ENCODE measurements at regions not wholly inside any gene's neighbourhood (a gene's known extent, or its start where the extent isn't known, plus 50 kb on each side); places are given as distances from the start of the nearest gene placed in this dataset.

DNA sequence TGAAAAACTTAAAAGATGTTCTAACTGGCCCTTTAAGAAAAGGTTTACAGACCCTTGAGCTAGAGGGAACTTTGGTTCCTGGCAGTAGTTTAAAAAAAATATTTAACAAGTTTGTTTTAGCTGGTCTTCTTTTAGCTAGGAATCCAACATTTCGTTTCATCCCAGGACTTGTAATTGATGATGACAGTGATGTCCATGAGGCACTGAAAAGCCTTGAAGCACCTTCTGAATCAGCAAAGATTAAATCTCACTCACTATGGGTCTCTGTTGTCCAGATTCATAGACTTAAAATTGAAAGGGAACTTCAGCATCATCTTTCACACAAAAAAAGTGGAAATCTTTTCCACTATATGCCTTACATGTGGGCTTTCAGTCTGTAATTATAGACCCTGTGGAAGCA is 102.9 kb upstream of the ETAA1 start:
- Mint-ChIP-seq H3K27ac (no peak overlapping the region), H3K4me1 (no peaks in the 10 kb centered on the region), H3K9me3 (no peaks in the 10 kb centered on the region), H3K4me3 (no peak overlapping the region), H3K27me3 (ENCODE audit: low read depth) (no peaks in the 10 kb centered on the region), H3K36me3 (ENCODE audit: insufficient read depth in 1 of 3, low read depth in 3 of 3) (no peaks in the 10 kb centered on the region)
- no peak overlapping the region for H3K9ac ChIP-seq (ENCODE audit: extremely low read depth, insufficient read length, low read length)
- no peaks in the 10 kb centered on the region for H3K9me3 ChIP-seq (ENCODE audit: control insufficient read depth, low read depth, low read length)
- no peak overlapping the region for H2BK120ac ChIP-seq (ENCODE audit: low read depth, low read length, poor library complexity, severe bottlenecking)
- no peak overlapping the region for H2BK15ac ChIP-seq (ENCODE audit: low read depth, low read length)
- H2AK5ac ChIP-seq (ENCODE audit: insufficient read length, low read length): no peak overlapping the region
- no peak overlapping the region for H3K4me2 ChIP-seq (ENCODE audit: insufficient read depth, insufficient read length, low read length)
- H3K4me1 ChIP-seq (ENCODE audit: insufficient read depth, low read length): no peaks in the 10 kb centered on the region
- H2AFZ ChIP-seq (ENCODE audit: low read length): no peak overlapping the region
- H3K23ac ChIP-seq (ENCODE audit: insufficient read length, low read depth, low read length): no peak overlapping the region
- no peaks in the 10 kb centered on the region for H4K20me1 ChIP-seq (ENCODE audit: control insufficient read depth, insufficient read depth, insufficient read length)
- no peak overlapping the region for H3K56ac ChIP-seq (ENCODE audit: insufficient read length, low read depth, low read length)
- no peak overlapping the region for H3K4ac ChIP-seq (ENCODE audit: low read depth, low read length)
- H2BK12ac ChIP-seq (ENCODE audit: insufficient read length, low read depth, low read length): no peak overlapping the region
- WGBS (ENCODE audit: extremely low coverage, insufficient read length, low lambda C conversion rate): no CpG with 5 or more reads among the region's 1 CpG
- no peak overlapping the region for H2BK20ac ChIP-seq (ENCODE audit: low read depth, low read length, poor library complexity, severe bottlenecking)
- no peak overlapping the region for H4K91ac ChIP-seq (ENCODE audit: insufficient read length, low read depth, low read length)
- no peaks in the 10 kb centered on the region for H3K79me1 ChIP-seq (ENCODE audit: insufficient read depth, low read depth, low read length, poor library complexity, severe bottlenecking)
- no peaks in the 10 kb centered on the region for H3K79me2 ChIP-seq (ENCODE audit: insufficient read depth, low read length)
- H3K23me2 ChIP-seq (ENCODE audit: insufficient read length, low read depth, low read length, poor library complexity, severe bottlenecking): no peaks in the 10 kb centered on the region
- H3K14ac ChIP-seq (ENCODE audit: insufficient read depth, low read length): no peak overlapping the region
- H3K27ac ChIP-seq (ENCODE audit: insufficient read length, low read depth, low read length): no peak overlapping the region
- no peaks in the 10 kb centered on the region for H3K27me3 ChIP-seq (ENCODE audit: insufficient read depth, low read length)
- no peak overlapping the region for H4K8ac ChIP-seq (replicated peaks; ENCODE audit: insufficient read length, low read depth, low read length)
- H4K5ac ChIP-seq (ENCODE audit: insufficient read length, low read depth, low read length): no peak overlapping the region
- H3T11ph ChIP-seq (ENCODE audit: low read length): no peak overlapping the region
- no peak overlapping the region for H2BK5ac ChIP-seq (ENCODE audit: insufficient read length, low read length)
- DNase-seq: no peak
- no peak overlapping the region for H3K18ac ChIP-seq (ENCODE audit: insufficient read length, low read depth, low read length)
- no peak for TF ChIP-seq CTCF (conservative IDR thresholded peaks at IDR 0.05)

Data from H9 (cell line).